HepG2 (cell line): ENCODE measurements at regions not wholly inside any gene's neighbourhood (a gene's known extent, or its start where the extent isn't known, plus 50 kb on each side); places are given as distances from the start of the nearest gene placed in this dataset.

Experiments
- ATAC-seq: fragments of 200-7000 bp; cut with Tn5 transposase; 3 replicates; pipeline ENCODE4 v1.9.1; 2020; ENCODE audit warnings: mild to moderate bottlenecking, moderate library complexity
- BruUV-seq: library from RNA; stranded (reverse); fragments of 400-500 nt; replicated peaks from 2 replicates; lab custom pipeline; 2021; lab: Mats Ljungman, UMichigan
- CTCF ChIA-PET: fragments of 300-600 bp; formaldehyde crosslinking; extraction: SDS; loops from one replicate; lab custom pipeline; 2021; ENCODE audit warnings: low total read pairs, inconsistent platforms, low intra/inter-chr PET ratio; lab: Yijun Ruan, JAX
- POLR2A ChIA-PET: fragments of 350-600 bp; sonication (Branson Sonifier 250); formaldehyde crosslinking; loops from one replicate; lab custom pipeline; 2020; ENCODE audit warnings: antibody characterized with exemption, inconsistent platforms; lab: Yijun Ruan, JAX
- DNase-seq: peaks from one replicate; pipeline ENCODE4 v3.0.0-alpha.2; 2015; ENCODE audit warnings: low spot score
- FAIRE-seq: peaks from 3 replicates; lab custom pipeline; 2011; peaks lifted over from hg19 to GRCh38; lab: Jason Lieb, UNC
- H2AFZ ChIP-seq: one replicate; pipeline ENCODE4 v1.6.1; 2011; ENCODE audit warnings: low read length, inconsistent platforms
- H3K27ac ChIP-seq: fragments of 300-600 bp; 3 replicates; pipeline ENCODE4 v1.8.0; 2011; ENCODE audit warnings: mixed run types, mild to moderate bottlenecking, mixed read lengths, low read length, inconsistent platforms; ENCODE audit not compliant: insufficient read depth; ENCODE audit errors: extremely low read length
- H3K27me3 ChIP-seq, 2 experiments: fragments of 200-600 bp in 1 of 2; 2 replicates in 1 of 2; 3 replicates in 1 of 2; pipeline versions ENCODE4 v1.6.0 to v1.8.0; 2011; ENCODE audit warnings: low read length in 2 of 2, mild to moderate bottlenecking in 2 of 2, moderate library complexity in 2 of 2, inconsistent platforms in 1 of 2; ENCODE audit not compliant: insufficient read depth in 2 of 2, control insufficient read depth in 1 of 2
- H3K36me3 ChIP-seq, 2 experiments: fragments of 200-600 bp in 1 of 2; replicated peaks in 1 of 2; 2 replicates in 1 of 2; 3 replicates in 1 of 2; pipeline versions ENCODE4 v1.5.1 to v1.8.0; 2011; ENCODE audit warnings: low read length in 2 of 2, inconsistent platforms in 1 of 2; ENCODE audit not compliant: insufficient read depth in 2 of 2, control insufficient read depth in 1 of 2
- H3K4me1 ChIP-seq: 2 replicates; pipeline ENCODE4 v1.5.1; 2012; ENCODE audit warnings: low read length, inconsistent platforms; ENCODE audit not compliant: insufficient read depth
- H3K4me2 ChIP-seq: 2 replicates; pipeline ENCODE4 v1.6.0; 2011; ENCODE audit warnings: low read depth, low read length, inconsistent platforms
- H3K4me3 ChIP-seq, 3 experiments: fragments of 200-600 bp in 1 of 3; sonication (generic), shearing (Covaris generic) in 1 of 3; replicated peaks in 1 of 3; 2 replicates each; pipeline ENCODE4 v1.5.1; 2011 to 2016; ENCODE audit warnings: low read length in 3 of 3, inconsistent platforms in 2 of 3, low read depth in 2 of 3, mild to moderate bottlenecking in 2 of 3, control low read depth in 1 of 3, mixed read lengths in 1 of 3; ENCODE audit not compliant: insufficient read depth in 1 of 3
- H3K79me2 ChIP-seq: one replicate; pipeline ENCODE4 v1.6.1; 2011; ENCODE audit warnings: low read length, inconsistent platforms; ENCODE audit not compliant: insufficient read depth
- H3K9ac ChIP-seq: 2 replicates; pipeline ENCODE4 v1.6.0; 2011; ENCODE audit warnings: mild to moderate bottlenecking, low read depth, low read length, inconsistent platforms; ENCODE audit not compliant: insufficient read depth
- H3K9me3 ChIP-seq: 2 replicates; pipeline ENCODE4 v1.5.1; 2012; ENCODE audit warnings: mild to moderate bottlenecking, low read length
- H4K20me1 ChIP-seq: 2 replicates; pipeline ENCODE4 v1.6.0; 2011; ENCODE audit warnings: inconsistent platforms, mild to moderate bottlenecking, low read length, moderate library complexity; ENCODE audit not compliant: insufficient read depth
- HNRNPUL1 ChIP-seq: fragments of 200-400 bp; formaldehyde crosslinking; IDR thresholded peaks from 2 replicates; pipeline ENCODE4 v1.6.1; 2017; ENCODE audit warnings: low read depth, mild to moderate bottlenecking, low read length, moderate library complexity
- MAFF ChIP-seq: IDR thresholded peaks from 2 replicates; pipeline ENCODE4 v1.6.1; 2011; ENCODE audit warnings: low read depth, low read length, improper control_type of control experiment
- MAFK ChIP-seq, 2 experiments: IDR thresholded peaks in 1 of 2; conservative IDR thresholded peaks in 1 of 2; 2 replicates each; pipeline ENCODE4 v1.6.1; 2011; ENCODE audit warnings: improper control_type of control experiment in 2 of 2, low read length in 2 of 2
- MTF2 ChIP-seq: sonication (generic); formaldehyde crosslinking; IDR thresholded peaks from 2 replicates; pipeline ENCODE4 v1.5.0; 2020; ENCODE audit warnings: missing genetic modification reagents, borderline replicate concordance
- STAG1 ChIP-seq: sonication (generic); formaldehyde crosslinking; IDR thresholded peaks from 2 replicates; pipeline ENCODE4 v1.4.0; 2020; ENCODE audit warnings: missing genetic modification reagents
- ZFP41 ChIP-seq: sonication (generic); formaldehyde crosslinking; IDR thresholded peaks from 2 replicates; pipeline ENCODE4 v1.4.0; 2020; ENCODE audit warnings: mild to moderate bottlenecking, missing genetic modification reagents, borderline replicate concordance
- WGBS: methylation state at CpG from one replicate; pipeline ENCODE4 v1.1.6; 2017; ENCODE audit warnings: low lambda C conversion rate; 5-methylcytosine and 5-hydroxymethylcytosine counted together
- in situ Hi-C: cut with HindIII; loops from 2 replicates; pipeline ENCODE4 v1.10.0; 2017; ENCODE audit warnings: low pct_unique_long_range_greater_than_20kb; ENCODE audit not compliant: extremely low pct_ligation_motif_present
- intact Hi-C: fragments of 100-400 bp; cut with micrococcal nuclease; formaldehyde crosslinking; loops from one replicate; pipeline ENCODE4 v1.10.0; 2022; ENCODE audit not compliant: unreplicated experiment
- TF ChIP-seq, protein P1 (sequence below): sonication (generic); formaldehyde crosslinking; IDR thresholded peaks from 2 replicates; pipeline ENCODE4 v1.9.0; 2021; ENCODE audit warnings: missing genetic modification reagents, borderline replicate concordance
- TF ChIP-seq, protein P2 (sequence below): sonication (generic); formaldehyde crosslinking; conservative IDR thresholded peaks from 2 replicates; pipeline ENCODE4 v1.8.0; 2022; ENCODE audit warnings: missing genetic modification reagents

DNA sequence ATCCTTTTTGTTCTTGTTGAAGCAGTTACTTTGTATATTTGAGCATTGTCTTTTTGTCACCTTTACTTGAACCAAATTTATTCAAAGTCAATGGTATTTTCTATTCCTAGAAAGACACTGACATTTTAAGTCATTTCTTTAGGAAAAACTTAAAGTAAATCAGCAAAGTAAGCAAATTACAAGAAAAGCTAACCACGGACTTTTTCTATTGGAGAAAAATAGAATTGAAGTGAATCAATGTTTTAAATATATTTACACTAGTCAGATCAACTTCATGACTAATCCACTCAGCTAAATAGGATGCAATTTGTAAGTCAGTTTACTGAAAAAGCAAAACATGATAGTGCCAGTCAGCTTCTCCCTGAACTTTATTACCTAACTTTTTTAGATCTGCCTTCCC lies 733.8 kb upstream of the ALCAM start:
- no TSS peak for BruUV-seq
- FAIRE-seq, result no peak
- whole genome bisulfite sequencing, result 0% methylated on average over 1 of the region's 1 CpG

DNA sequence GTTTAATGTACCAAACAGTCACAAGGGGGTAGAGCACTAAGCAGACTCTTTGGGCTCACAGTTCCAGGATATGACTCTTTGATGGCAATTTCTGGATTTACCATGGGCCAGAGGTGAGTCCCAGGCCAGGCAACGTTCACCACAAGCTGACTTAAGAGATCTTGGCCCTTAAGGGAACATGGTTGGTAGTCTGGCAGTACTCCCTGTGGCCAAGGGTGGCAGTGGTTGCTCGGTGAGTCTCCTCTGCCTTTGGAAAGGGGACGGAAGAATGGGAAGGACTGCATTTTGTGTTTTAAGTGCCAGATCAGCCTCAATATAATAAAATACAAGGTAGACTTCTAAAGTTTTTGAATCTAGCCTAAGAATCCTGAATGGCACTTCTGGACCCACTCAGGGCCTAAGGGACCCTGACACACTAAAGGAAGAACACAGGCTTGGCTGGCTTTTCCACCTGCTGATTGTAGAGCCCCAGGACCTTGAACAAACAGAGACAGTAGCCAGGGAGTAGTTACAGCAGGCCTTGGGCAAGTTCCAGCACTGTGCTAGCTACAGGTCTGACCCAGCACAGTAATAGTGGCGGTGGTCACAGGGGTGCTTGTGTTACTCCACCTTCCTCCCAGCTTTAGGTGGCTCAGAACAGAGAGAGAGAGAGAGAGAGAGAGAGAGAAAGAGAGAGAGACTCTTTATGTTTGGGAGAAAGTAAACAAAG lies 730.7 kb upstream of the ALCAM start:
- DNase-seq (no peak), FAIRE-seq (no peak), ATAC-seq (peak; percentile 74)
- Histone ChIP-seq H3K4me2 (no peak overlapping the region), H3K79me2 (no peaks in the 10 kb centered on the region), H3K27ac (no peak overlapping the region), H3K36me3 (no peaks in the 10 kb centered on the region), H3K4me1 (no peaks in the 10 kb centered on the region), H2AFZ (no peak overlapping the region), H3K9me3 (peaks cover 8% of the 10 kb centered on the region; the same call in 1 of the 2 replicates), H4K20me1 (no peaks in the 10 kb centered on the region), H3K9ac (no peak overlapping the region), H3K27me3 (no peaks in the 10 kb centered on the region), H3K4me3 (no peak overlapping the region)
- intact Hi-C loops (no loop called here), in situ Hi-C loops (no loop called here)
- 33% methylated on average over 3 of the region's 4 CpGs for WGBS
- POLR2A ChIA-PET, result no interaction called here
- BruUV-seq, result no TSS peak
- TF ChIP-seq ZFP41 (CRISPR knock-in tag) (no peak), MTF2 (CRISPR knock-in tag) (no peak), STAG1 (0 out of 2 replicates have a peak, but pooled peaks have one; percentile 22)
- TF ChIP-seq, protein P1, sequence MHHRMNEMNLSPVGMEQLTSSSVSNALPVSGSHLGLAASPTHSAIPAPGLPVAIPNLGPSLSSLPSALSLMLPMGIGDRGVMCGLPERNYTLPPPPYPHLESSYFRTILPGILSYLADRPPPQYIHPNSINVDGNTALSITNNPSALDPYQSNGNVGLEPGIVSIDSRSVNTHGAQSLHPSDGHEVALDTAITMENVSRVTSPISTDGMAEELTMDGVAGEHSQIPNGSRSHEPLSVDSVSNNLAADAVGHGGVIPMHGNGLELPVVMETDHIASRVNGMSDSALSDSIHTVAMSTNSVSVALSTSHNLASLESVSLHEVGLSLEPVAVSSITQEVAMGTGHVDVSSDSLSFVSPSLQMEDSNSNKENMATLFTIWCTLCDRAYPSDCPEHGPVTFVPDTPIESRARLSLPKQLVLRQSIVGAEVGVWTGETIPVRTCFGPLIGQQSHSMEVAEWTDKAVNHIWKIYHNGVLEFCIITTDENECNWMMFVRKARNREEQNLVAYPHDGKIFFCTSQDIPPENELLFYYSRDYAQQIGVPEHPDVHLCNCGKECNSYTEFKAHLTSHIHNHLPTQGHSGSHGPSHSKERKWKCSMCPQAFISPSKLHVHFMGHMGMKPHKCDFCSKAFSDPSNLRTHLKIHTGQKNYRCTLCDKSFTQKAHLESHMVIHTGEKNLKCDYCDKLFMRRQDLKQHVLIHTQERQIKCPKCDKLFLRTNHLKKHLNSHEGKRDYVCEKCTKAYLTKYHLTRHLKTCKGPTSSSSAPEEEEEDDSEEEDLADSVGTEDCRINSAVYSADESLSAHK (CRISPR knock-in tag), result no peak
- TF ChIP-seq, protein P2, sequence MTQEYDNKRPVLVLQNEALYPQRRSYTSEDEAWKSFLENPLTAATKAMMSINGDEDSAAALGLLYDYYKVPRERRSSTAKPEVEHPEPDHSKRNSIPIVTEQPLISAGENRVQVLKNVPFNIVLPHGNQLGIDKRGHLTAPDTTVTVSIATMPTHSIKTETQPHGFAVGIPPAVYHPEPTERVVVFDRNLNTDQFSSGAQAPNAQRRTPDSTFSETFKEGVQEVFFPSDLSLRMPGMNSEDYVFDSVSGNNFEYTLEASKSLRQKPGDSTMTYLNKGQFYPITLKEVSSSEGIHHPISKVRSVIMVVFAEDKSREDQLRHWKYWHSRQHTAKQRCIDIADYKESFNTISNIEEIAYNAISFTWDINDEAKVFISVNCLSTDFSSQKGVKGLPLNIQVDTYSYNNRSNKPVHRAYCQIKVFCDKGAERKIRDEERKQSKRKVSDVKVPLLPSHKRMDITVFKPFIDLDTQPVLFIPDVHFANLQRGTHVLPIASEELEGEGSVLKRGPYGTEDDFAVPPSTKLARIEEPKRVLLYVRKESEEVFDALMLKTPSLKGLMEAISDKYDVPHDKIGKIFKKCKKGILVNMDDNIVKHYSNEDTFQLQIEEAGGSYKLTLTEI (CRISPR knock-in tag), result no peak
- CTCF ChIA-PET, result no interaction called here

More for the DNA sequence above, 733.8 kb upstream of the ALCAM start:
- peaks cover 12% of the 10 kb centered on the region; the same call in 1 of the 2 replicates for H3K9me3 ChIP-seq
- H3K36me3 ChIP-seq, result no peaks in the 10 kb centered on the region
- peak; percentile 45 for TF ChIP-seq MAFF
- TF ChIP-seq MAFK (conservative IDR thresholded peaks at IDR 0.05 in 1 of 2, IDR thresholded peaks at IDR 0.05 in 1 of 2; ENCODE audit: low read length in 2 of 2), result peak; percentile 29 to 70; a peak in 2 of 4 replicates
- no peak for TF ChIP-seq HNRNPUL1
- H3K4me1 ChIP-seq, result no peaks in the 10 kb centered on the region
- H3K9ac ChIP-seq, result no peak overlapping the region
- intact Hi-C loops (no loop called here), in situ Hi-C loops (no loop called here)
- H3K27me3 ChIP-seq, result no peaks in the 10 kb centered on the region
- H2AFZ ChIP-seq, result no peak overlapping the region
- H3K4me3 ChIP-seq, result no peak overlapping the region
- no peak for DNase-seq
- no peaks in the 10 kb centered on the region for H3K79me2 ChIP-seq
- H4K20me1 ChIP-seq, result no peaks in the 10 kb centered on the region
- no peak overlapping the region for H3K27ac ChIP-seq
- POLR2A ChIA-PET, result no interaction called here
- CTCF ChIA-PET, result no interaction called here
- H3K4me2 ChIP-seq, result no peak overlapping the region
- ATAC-seq, result no peak
